ENCODE measurements at regions not wholly inside any gene's neighbourhood (a gene's known extent, or its start where the extent isn't known, plus 50 kb on each side); places are given as distances from the start of the nearest gene placed in this dataset.

DNA sequence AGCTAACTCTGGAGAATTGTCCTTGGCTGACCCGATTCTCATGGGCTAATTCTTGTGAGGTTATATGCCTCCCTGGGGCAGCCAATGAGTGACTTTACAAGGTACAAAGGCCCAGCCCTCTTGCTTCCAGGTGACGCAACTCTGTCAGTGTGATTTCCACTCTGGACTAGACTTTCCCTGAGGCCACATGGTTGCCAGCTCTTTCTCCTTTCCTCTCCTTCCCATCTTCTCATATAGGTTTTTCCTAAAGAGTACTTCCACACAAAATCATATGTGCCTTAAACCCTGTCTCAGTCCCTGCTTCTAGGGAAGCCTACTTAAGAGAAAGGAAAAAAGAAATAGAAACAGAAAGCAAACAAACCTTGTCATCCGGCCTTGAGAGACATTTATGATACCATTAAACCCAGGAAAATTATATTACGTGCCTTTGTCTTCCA, 226.2 kb upstream of the ZSWIM2 start:
- ChIA-PET POLR2A (no interaction called here), CTCF (interaction anchor here (0.6 kb wide), 1 partner anchor 63 kb away, joined by 3 read pairs; no protein-coding TSS in a partner anchor)
- TF ChIP-seq, protein P1, sequence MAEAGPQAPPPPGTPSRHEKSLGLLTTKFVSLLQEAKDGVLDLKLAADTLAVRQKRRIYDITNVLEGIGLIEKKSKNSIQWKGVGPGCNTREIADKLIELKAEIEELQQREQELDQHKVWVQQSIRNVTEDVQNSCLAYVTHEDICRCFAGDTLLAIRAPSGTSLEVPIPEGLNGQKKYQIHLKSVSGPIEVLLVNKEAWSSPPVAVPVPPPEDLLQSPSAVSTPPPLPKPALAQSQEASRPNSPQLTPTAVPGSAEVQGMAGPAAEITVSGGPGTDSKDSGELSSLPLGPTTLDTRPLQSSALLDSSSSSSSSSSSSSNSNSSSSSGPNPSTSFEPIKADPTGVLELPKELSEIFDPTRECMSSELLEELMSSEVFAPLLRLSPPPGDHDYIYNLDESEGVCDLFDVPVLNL (CRISPR knock-in tag; IDR thresholded peaks at IDR 0.05; ENCODE audit: borderline replicate concordance, low read depth), result no peak
- TF ChIP-seq NFYB (CRISPR knock-in tag; conservative IDR thresholded peaks at IDR 0.05; ENCODE audit: low read depth) (no peak), NR3C1 (CRISPR knock-in tag; conservative IDR thresholded peaks at IDR 0.05; ENCODE audit: low read depth) (no peak), ZNF416 (CRISPR knock-in tag; IDR thresholded peaks at IDR 0.05) (no peak), ZNF232 (CRISPR knock-in tag; IDR thresholded peaks at IDR 0.05) (no peak), OVOL2 (CRISPR knock-in tag; IDR thresholded peaks at IDR 0.05; ENCODE audit: borderline replicate concordance) (no peak), ZBTB21 (CRISPR knock-in tag; IDR thresholded peaks at IDR 0.05; ENCODE audit: borderline replicate concordance) (no peak), NFATC4 (CRISPR knock-in tag; IDR thresholded peaks at IDR 0.05) (no peak), CREM (CRISPR knock-in tag; IDR thresholded peaks at IDR 0.05) (no peak), MXD4 (CRISPR knock-in tag; IDR thresholded peaks at IDR 0.05; ENCODE audit: borderline replicate concordance) (no peak), IRF2 (CRISPR knock-in tag; IDR thresholded peaks at IDR 0.05; ENCODE audit: borderline replicate concordance, low read depth) (no peak), PRRX2 (CRISPR knock-in tag; IDR thresholded peaks at IDR 0.05) (no peak), ZNF263 (CRISPR knock-in tag; IDR thresholded peaks at IDR 0.05; ENCODE audit: low read depth) (no peak)
- TF ChIP-seq, protein P2, sequence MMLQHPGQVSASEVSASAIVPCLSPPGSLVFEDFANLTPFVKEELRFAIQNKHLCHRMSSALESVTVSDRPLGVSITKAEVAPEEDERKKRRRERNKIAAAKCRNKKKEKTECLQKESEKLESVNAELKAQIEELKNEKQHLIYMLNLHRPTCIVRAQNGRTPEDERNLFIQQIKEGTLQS (CRISPR knock-in tag; conservative IDR thresholded peaks at IDR 0.05), result no peak
- TF ChIP-seq, protein P3, sequence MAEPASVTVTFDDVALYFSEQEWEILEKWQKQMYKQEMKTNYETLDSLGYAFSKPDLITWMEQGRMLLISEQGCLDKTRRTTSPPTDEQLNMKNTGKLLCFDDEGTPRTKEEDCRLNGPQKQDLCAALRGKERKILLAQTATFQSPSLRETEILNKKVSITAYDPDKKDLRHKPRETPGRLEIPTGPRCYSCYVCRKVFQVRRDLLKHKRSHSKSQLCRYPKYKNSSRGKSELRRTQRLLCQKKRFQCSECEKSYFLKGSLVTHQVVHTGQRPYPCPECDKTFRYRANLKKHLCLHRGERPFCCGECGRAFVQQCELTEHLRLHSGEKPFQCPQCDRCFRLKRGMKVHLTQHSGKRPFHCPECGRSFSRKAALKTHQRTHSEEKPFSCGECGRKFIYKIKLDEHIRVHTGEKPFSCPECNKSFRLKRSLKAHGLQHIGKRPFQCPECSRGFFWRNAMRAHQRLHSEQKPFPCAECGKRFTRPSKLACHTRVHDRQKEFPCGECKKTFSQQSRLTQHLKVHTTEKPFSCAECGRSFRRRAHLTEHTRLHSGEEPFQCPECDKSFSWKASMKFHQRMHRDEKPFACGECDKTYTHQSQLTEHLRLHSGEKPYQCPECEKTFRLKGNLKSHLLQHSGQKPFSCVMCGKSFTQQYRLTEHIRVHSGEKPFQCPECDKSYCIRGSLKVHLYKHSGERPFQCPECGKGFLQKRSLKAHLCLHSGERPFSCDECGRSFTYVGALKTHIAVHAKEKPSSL (CRISPR knock-in tag; conservative IDR thresholded peaks at IDR 0.05), result no peak
- TF ChIP-seq, protein P4, sequence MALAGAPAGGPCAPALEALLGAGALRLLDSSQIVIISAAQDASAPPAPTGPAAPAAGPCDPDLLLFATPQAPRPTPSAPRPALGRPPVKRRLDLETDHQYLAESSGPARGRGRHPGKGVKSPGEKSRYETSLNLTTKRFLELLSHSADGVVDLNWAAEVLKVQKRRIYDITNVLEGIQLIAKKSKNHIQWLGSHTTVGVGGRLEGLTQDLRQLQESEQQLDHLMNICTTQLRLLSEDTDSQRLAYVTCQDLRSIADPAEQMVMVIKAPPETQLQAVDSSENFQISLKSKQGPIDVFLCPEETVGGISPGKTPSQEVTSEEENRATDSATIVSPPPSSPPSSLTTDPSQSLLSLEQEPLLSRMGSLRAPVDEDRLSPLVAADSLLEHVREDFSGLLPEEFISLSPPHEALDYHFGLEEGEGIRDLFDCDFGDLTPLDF (CRISPR knock-in tag; IDR thresholded peaks at IDR 0.05), result no peak
- TF ChIP-seq, protein P5, sequence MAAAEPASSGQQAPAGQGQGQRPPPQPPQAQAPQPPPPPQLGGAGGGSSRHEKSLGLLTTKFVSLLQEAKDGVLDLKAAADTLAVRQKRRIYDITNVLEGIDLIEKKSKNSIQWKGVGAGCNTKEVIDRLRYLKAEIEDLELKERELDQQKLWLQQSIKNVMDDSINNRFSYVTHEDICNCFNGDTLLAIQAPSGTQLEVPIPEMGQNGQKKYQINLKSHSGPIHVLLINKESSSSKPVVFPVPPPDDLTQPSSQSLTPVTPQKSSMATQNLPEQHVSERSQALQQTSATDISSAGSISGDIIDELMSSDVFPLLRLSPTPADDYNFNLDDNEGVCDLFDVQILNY (CRISPR knock-in tag; IDR thresholded peaks at IDR 0.05), result no peak
- TF ChIP-seq, protein P6, sequence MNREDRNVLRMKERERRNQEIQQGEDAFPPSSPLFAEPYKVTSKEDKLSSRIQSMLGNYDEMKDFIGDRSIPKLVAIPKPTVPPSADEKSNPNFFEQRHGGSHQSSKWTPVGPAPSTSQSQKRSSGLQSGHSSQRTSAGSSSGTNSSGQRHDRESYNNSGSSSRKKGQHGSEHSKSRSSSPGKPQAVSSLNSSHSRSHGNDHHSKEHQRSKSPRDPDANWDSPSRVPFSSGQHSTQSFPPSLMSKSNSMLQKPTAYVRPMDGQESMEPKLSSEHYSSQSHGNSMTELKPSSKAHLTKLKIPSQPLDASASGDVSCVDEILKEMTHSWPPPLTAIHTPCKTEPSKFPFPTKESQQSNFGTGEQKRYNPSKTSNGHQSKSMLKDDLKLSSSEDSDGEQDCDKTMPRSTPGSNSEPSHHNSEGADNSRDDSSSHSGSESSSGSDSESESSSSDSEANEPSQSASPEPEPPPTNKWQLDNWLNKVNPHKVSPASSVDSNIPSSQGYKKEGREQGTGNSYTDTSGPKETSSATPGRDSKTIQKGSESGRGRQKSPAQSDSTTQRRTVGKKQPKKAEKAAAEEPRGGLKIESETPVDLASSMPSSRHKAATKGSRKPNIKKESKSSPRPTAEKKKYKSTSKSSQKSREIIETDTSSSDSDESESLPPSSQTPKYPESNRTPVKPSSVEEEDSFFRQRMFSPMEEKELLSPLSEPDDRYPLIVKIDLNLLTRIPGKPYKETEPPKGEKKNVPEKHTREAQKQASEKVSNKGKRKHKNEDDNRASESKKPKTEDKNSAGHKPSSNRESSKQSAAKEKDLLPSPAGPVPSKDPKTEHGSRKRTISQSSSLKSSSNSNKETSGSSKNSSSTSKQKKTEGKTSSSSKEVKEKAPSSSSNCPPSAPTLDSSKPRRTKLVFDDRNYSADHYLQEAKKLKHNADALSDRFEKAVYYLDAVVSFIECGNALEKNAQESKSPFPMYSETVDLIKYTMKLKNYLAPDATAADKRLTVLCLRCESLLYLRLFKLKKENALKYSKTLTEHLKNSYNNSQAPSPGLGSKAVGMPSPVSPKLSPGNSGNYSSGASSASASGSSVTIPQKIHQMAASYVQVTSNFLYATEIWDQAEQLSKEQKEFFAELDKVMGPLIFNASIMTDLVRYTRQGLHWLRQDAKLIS (CRISPR knock-in tag; IDR thresholded peaks at IDR 0.05; ENCODE audit: borderline replicate concordance), result no peak
- TF ChIP-seq, protein P7, sequence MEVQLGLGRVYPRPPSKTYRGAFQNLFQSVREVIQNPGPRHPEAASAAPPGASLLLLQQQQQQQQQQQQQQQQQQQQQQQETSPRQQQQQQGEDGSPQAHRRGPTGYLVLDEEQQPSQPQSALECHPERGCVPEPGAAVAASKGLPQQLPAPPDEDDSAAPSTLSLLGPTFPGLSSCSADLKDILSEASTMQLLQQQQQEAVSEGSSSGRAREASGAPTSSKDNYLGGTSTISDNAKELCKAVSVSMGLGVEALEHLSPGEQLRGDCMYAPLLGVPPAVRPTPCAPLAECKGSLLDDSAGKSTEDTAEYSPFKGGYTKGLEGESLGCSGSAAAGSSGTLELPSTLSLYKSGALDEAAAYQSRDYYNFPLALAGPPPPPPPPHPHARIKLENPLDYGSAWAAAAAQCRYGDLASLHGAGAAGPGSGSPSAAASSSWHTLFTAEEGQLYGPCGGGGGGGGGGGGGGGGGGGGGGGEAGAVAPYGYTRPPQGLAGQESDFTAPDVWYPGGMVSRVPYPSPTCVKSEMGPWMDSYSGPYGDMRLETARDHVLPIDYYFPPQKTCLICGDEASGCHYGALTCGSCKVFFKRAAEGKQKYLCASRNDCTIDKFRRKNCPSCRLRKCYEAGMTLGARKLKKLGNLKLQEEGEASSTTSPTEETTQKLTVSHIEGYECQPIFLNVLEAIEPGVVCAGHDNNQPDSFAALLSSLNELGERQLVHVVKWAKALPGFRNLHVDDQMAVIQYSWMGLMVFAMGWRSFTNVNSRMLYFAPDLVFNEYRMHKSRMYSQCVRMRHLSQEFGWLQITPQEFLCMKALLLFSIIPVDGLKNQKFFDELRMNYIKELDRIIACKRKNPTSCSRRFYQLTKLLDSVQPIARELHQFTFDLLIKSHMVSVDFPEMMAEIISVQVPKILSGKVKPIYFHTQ (CRISPR knock-in tag; IDR thresholded peaks at IDR 0.05), result no peak
- Mint-ChIP-seq H3K4me3 (no peak overlapping the region), H3K27me3 (ENCODE audit: low read depth) (no peaks in the 10 kb centered on the region), H3K4me1 (peaks cover 2% of the 10 kb centered on the region; the same call in 1 of the 2 replicates), H3K27ac (no peak overlapping the region; the same call in 1 of the 2 replicates), H3K36me3 (no peaks in the 10 kb centered on the region; the same call in 1 of the 2 replicates), H3K9me3 (peaks cover 27% of the 10 kb centered on the region)
- ATAC-seq, result peak; percentile 44
- no peak for DNase-seq (ENCODE audit: low spot score)
